Liver (tissue), 8 donors: ENCODE measurements at regions not wholly inside any gene's neighbourhood (a gene's known extent, or its start where the extent isn't known, plus 50 kb on each side); places are given as distances from the start of the nearest gene placed in this dataset.

Experiments
- DNase-seq: peaks from one replicate; pipeline ENCODE4 v3.0.0-alpha.2; 2017; ENCODE audit warnings: low spot score
- H3K27ac ChIP-seq, 2 donors: one replicate each; pipeline ENCODE4 v1.7.0; 2013; ENCODE audit warnings: inconsistent platforms in 2 of 2, low read length in 2 of 2, control low read depth in 1 of 2, low read depth in 1 of 2, mild to moderate bottlenecking in 1 of 2
- H3K27me3 ChIP-seq, 4 donors: one replicate each; pipeline versions ENCODE4 v1.6.1 to v1.7.0; 2013; ENCODE audit warnings: low read length in 3 of 4, inconsistent platforms in 1 of 4, mild to moderate bottlenecking in 1 of 4, moderate library complexity in 1 of 4; ENCODE audit not compliant: control insufficient read depth in 4 of 4, insufficient read depth in 4 of 4
- H3K36me3 ChIP-seq, 4 donors: one replicate each; pipeline versions ENCODE4 v1.6.1 to v1.7.0; 2013; ENCODE audit warnings: low read length in 3 of 4, mild to moderate bottlenecking in 3 of 4, low read depth in 1 of 4, moderate library complexity in 1 of 4; ENCODE audit not compliant: control insufficient read depth in 4 of 4, insufficient read depth in 3 of 4
- H3K4me1 ChIP-seq, 4 donors: one replicate each; pipeline versions ENCODE4 v1.6.1 to v1.7.0; 2013; ENCODE audit warnings: low read length in 3 of 4, mild to moderate bottlenecking in 3 of 4, moderate library complexity in 1 of 4; ENCODE audit not compliant: control insufficient read depth in 4 of 4, insufficient read depth in 4 of 4
- H3K4me3 ChIP-seq, 3 donors: one replicate each; pipeline versions ENCODE4 v1.6.1 to v1.7.0; 2013; ENCODE audit warnings: low read length in 3 of 3, control low read depth in 1 of 3, low read depth in 1 of 3, mild to moderate bottlenecking in 1 of 3
- H3K9ac ChIP-seq, 2 donors: one replicate each; pipeline ENCODE4 v1.7.0; 2013; ENCODE audit warnings: low read length in 2 of 2, mild to moderate bottlenecking in 2 of 2, moderate library complexity in 2 of 2, control low read depth in 1 of 2, low read depth in 1 of 2
- H3K9me3 ChIP-seq, 4 donors: one replicate each; pipeline versions ENCODE4 v1.6.1 to v1.7.0; 2013; ENCODE audit warnings: low read length in 3 of 4; ENCODE audit not compliant: control insufficient read depth in 4 of 4
- EGR1 ChIP-seq, 2 donors: IDR thresholded peaks; 2 replicates each; pipeline ENCODE4 v1.6.1; 2016 to 2018; ENCODE audit warnings: antibody characterized with exemption in 2 of 2, low read depth in 2 of 2
- FOXA1 ChIP-seq: IDR thresholded peaks from 2 replicates; pipeline ENCODE4 v1.6.1; 2016; ENCODE audit warnings: antibody characterized with exemption
- FOXA2 ChIP-seq: IDR thresholded peaks from 2 replicates; pipeline ENCODE4 v1.6.1; 2016; ENCODE audit warnings: antibody characterized with exemption
- GABPA ChIP-seq, 2 donors: IDR thresholded peaks in 1 of 2; conservative IDR thresholded peaks in 1 of 2; 2 replicates each; pipeline ENCODE4 v1.6.1; 2016; ENCODE audit warnings: antibody characterized with exemption in 2 of 2, mild to moderate bottlenecking in 1 of 2, moderate library complexity in 1 of 2
- HNF4A ChIP-seq, 2 donors: conservative IDR thresholded peaks; 2 replicates each; pipeline ENCODE4 v1.6.1; 2016; ENCODE audit warnings: antibody characterized with exemption in 2 of 2, mild to moderate bottlenecking in 2 of 2
- HNF4G ChIP-seq: IDR thresholded peaks from 2 replicates; pipeline ENCODE4 v1.6.1; 2016; ENCODE audit warnings: antibody characterized with exemption
- JUND ChIP-seq, 2 donors: IDR thresholded peaks; 2 replicates each; pipeline ENCODE4 v1.6.1; 2016; ENCODE audit warnings: antibody characterized with exemption in 2 of 2
- MAX ChIP-seq: IDR thresholded peaks from 2 replicates; pipeline ENCODE4 v1.6.1; 2016; ENCODE audit warnings: antibody characterized with exemption
- NR2F2 ChIP-seq: IDR thresholded peaks from 2 replicates; pipeline ENCODE4 v1.6.1; 2016; ENCODE audit warnings: antibody characterized with exemption
- RAD21 ChIP-seq, 2 donors: IDR thresholded peaks; 2 replicates each; pipeline ENCODE4 v1.6.1; 2016; ENCODE audit warnings: antibody characterized with exemption in 2 of 2, mild to moderate bottlenecking in 2 of 2
- REST ChIP-seq: IDR thresholded peaks from 2 replicates; pipeline ENCODE4 v1.6.1; 2016; ENCODE audit warnings: antibody characterized with exemption, mild to moderate bottlenecking
- RXRA ChIP-seq, 2 donors: IDR thresholded peaks; 2 replicates each; pipeline ENCODE4 v1.6.1; 2017 to 2018; ENCODE audit warnings: antibody characterized with exemption in 2 of 2, mild to moderate bottlenecking in 1 of 2
- SP1 ChIP-seq: IDR thresholded peaks from 2 replicates; pipeline ENCODE4 v1.6.1; 2018; ENCODE audit warnings: antibody characterized with exemption, mild to moderate bottlenecking
- TAF1 ChIP-seq: conservative IDR thresholded peaks from 2 replicates; pipeline ENCODE4 v1.6.1; 2016; ENCODE audit warnings: antibody characterized with exemption, mild to moderate bottlenecking
- ZBTB33 ChIP-seq: IDR thresholded peaks from 2 replicates; pipeline ENCODE4 v1.6.1; 2016; ENCODE audit warnings: antibody characterized with exemption
- WGBS: extraction: QIAGEN DNeasy Blood & Tissue Kit; methylation state at CpG from one replicate; pipeline ENCODE4 v1.1.7; 2013; 5-methylcytosine and 5-hydroxymethylcytosine counted together
- TF ChIP-seq, protein P1 (sequence below): IDR thresholded peaks from 2 replicates; pipeline ENCODE4 v1.6.1; 2016; ENCODE audit warnings: antibody characterized with exemption
- TF ChIP-seq, protein P2 (sequence below): fragments of 150-350 bp; IDR thresholded peaks from 2 replicates; pipeline ENCODE4 v1.5.1; 2017; ENCODE audit warnings: improper control_type of control experiment, low read depth, low read length; ENCODE audit not compliant: missing input control
- donor health status: healthy.
- donor health status: healthy.
- donor health status: healthy.
- donor health status: healthy.
- donor health status: healthy.

- WGBS = 59% methylated on average over 8 of the region's 8 CpGs
- H3K9ac ChIP-seq = no peak overlapping the region
- TF ChIP-seq FOXA1 (no peak), FOXA2 (no peak), RAD21 (IDR thresholded peaks at IDR 0.05) (no peak), EGR1 (IDR thresholded peaks at IDR 0.05; ENCODE audit: low read depth in 2 of 2) (no peak), NR2F2 (no peak), TAF1 (no peak), GABPA (IDR thresholded peaks at IDR 0.05 in 1 of 2, conservative IDR thresholded peaks at IDR 0.05 in 1 of 2) (no peak), REST (no peak), HNF4A (conservative IDR thresholded peaks at IDR 0.05) (no peak), JUND (IDR thresholded peaks at IDR 0.05) (no peak), SP1 (no peak), HNF4G (no peak), ZBTB33 (no peak), MAX (no peak), RXRA (IDR thresholded peaks at IDR 0.05) (no peak)
- TF ChIP-seq, protein P1, sequence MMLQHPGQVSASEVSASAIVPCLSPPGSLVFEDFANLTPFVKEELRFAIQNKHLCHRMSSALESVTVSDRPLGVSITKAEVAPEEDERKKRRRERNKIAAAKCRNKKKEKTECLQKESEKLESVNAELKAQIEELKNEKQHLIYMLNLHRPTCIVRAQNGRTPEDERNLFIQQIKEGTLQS = no peak
- TF ChIP-seq, protein P2, sequence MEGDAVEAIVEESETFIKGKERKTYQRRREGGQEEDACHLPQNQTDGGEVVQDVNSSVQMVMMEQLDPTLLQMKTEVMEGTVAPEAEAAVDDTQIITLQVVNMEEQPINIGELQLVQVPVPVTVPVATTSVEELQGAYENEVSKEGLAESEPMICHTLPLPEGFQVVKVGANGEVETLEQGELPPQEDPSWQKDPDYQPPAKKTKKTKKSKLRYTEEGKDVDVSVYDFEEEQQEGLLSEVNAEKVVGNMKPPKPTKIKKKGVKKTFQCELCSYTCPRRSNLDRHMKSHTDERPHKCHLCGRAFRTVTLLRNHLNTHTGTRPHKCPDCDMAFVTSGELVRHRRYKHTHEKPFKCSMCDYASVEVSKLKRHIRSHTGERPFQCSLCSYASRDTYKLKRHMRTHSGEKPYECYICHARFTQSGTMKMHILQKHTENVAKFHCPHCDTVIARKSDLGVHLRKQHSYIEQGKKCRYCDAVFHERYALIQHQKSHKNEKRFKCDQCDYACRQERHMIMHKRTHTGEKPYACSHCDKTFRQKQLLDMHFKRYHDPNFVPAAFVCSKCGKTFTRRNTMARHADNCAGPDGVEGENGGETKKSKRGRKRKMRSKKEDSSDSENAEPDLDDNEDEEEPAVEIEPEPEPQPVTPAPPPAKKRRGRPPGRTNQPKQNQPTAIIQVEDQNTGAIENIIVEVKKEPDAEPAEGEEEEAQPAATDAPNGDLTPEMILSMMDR = no peak
- no peaks in the 10 kb centered on the region for H3K4me1 ChIP-seq
- H3K27ac ChIP-seq = no peak overlapping the region
- no peaks in the 10 kb centered on the region for H3K36me3 ChIP-seq
- no peak overlapping the region for H3K4me3 ChIP-seq
- DNase-seq = no peak
- H3K9me3 ChIP-seq = no peaks in the 10 kb centered on the region
- H3K27me3 ChIP-seq = peaks cover 0 to 3% (median 0%) of the 10 kb centered on the region in 4 donors
Measured at GRCh38 chr2:219967247-219968245, 340.1 kb downstream of the SLC4A3 start.
